ENCODE measurements at regions not wholly inside any gene's neighbourhood (a gene's known extent, or its start where the extent isn't known, plus 50 kb on each side); places are given as distances from the start of the nearest gene placed in this dataset.
A peak's percentile ranks its signal among the peaks of the same experiment; 100 is the strongest.

DNA sequence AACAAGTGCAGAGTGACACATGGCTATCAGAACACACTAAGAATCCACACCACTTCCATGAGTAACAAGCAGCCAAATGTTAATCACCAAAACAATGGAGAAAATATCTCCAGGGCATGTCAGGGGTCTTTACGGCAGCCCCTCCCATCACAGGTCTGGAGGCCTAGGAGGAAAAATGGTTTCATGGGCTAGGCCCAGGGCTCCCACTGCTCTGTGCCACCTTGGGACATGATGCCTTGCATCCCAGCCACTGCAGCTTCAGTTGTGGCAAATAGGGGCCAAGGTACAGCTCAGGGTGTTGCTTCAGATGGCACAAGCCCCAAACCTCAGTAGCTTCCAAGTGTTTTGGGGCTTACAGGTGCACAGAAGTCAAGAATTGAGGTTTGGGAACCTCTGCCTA, 66.6 kb downstream of the NEURL3 start:
- no peak for DNase-seq
- intact Hi-C loops (cut with DNase I): no loop called here

DNA sequence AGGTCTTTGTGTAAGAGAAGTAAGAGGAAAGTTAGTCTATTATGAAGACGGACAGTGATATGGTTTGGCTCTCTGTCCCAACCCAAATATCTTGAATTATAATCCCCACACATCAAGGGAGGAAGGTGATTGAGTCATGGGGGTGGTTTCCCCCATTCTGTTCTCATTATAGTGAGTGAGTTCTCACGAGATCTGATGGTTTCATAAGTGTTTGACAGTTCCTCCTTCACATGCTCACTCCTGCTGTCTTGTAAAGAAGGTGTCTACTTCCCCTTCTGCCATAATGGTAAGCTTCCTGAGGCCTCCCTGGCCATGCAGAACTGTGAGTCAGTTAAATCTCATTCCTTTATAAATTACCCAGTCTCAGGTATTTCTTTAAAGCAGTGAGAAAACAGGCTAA, 67.6 kb downstream of the NEURL3 start:
- no peak for DNase-seq
- intact Hi-C loops (cut with DNase I): no loop called here

DNA sequence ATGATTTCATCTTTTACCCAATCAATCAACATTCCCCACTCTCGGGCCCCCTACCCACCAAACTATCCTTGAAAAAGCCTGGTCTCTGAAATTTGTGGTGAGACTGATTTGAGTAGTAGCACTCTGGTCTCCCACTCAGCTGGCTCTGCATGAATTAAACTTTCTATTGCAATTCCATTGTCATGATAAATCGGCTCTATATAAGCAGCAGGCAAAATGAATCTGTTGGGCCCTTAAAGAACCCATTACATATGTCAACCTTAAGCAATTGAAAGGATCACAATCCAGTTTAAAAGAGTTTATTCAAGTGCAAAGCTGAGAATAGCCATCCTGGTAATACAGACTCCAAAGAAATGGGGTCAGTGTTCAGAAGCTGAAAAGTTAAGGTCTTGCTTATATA, 68.2 kb downstream of the NEURL3 start:
- intact Hi-C loops (cut with DNase I): no loop called here
- DNase-seq: no peak

DNA sequence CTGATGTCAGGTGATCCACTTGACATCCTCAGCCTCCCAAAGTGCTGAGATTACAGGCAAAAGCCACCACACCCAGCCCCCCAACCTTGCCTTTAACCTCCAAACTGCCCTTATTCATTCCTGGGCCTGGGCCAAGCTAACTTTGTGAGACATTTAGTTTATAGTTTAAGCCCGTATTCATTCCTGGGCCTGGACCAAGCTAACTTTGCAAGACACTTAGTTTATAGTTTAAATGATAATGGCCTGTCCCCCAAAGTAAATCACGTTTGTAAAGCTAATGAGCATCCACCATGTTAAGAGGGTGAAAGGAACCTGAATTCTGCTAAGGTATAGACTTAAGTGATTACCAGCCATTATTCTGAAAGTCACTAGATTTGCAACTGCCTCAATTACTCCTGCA, 68.7 kb downstream of the NEURL3 start:
- intact Hi-C loops (cut with DNase I): no loop called here
- DNase-seq: no peak

DNA sequence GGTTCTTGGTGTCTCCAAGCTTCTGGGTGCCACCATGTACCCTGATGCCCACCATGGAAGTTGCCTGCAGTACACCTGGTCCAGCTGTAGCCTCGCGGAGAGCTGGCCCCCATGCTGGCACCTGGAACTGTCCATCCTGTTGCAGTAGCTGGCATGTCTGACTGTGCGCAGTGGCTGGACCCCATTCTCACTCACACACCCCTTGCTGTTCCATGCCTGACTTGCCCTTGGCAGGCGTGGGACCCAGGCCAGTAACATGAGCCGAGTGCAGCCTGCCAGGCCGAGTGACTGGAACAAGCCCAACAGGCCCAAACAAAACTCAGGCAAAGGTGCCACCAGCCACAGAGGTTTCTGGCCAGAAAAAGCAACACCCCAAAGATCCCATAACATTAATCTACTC, 73.8 kb downstream of the NEURL3 start:
- peak in 1 of 42 donors; percentile 5 for DNase-seq
- intact Hi-C loops (cut with DNase I): no loop called here

DNA sequence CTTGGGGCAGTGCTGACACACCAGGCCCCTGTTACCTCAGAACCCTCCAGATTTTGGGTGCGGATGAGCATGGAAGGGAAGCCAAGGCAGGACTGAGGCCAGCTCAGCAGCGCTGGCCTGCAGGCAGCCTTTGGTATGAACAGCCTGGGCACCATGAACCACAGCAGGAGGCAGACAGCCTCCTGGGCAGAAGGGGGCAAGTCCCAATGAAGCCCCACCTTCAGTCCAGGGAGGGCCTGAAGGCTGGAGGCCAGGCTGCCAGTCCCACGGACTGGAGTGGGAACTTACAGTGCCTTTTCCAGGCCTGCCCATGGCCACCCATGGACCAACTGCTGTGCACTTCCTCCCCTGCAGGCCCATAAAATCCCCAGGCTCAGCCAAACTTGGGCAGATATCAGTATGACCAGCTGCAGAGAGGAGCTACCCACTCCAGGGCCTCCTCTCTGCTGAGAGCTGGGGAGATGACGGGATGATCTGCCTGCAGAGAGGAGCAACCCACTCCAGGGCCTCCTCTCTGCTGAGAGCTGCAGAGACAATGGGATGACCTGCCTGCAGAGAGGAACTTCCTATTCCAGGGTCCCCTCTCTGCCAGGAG, 74.7 kb downstream of the NEURL3 start:
- no peak for DNase-seq
- intact Hi-C loops (cut with DNase I): no loop called here

DNA sequence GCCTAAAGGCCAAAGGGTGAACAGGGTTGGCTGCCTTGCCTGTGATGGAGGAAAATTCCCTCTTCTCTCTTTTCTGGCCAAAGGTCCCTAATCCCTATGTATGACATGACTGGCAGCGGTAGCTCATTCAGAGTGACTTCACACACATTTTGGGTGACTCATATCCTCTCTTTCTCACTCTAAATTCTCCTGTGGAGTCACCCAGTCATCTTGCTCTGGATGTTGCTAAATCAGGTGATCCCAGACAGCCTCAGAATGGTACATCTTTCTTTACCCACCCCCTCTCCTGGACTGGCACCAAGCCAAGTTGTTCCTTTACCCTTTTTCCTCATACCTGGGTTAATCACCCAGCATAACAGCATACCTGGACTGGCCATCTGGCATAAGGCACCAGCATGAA, 77.2 kb downstream of the NEURL3 start:
- intact Hi-C loops (cut with DNase I): no loop called here
- no peak for DNase-seq

DNA sequence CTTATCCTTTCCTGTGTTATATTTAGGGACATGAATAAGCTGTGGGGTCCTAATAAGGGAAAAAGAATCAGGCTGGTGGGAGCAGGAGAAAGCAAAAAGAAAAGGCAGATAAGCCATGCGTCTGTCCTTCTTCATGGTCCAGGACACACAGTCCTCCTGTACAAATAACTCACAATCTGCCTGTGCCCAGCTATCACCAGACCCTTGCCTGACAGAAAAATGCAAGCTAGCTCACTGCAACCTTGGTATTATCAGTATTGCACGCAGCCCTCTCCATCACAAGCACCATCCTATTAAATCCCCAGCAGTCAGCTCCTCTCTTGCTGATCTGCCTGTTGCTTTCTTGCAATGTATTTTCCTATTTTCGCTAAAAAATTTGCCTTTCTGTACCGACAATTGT, 78.0 kb downstream of the NEURL3 start:
- DNase-seq: no peak
- intact Hi-C loops (cut with DNase I): no loop called here

DNA sequence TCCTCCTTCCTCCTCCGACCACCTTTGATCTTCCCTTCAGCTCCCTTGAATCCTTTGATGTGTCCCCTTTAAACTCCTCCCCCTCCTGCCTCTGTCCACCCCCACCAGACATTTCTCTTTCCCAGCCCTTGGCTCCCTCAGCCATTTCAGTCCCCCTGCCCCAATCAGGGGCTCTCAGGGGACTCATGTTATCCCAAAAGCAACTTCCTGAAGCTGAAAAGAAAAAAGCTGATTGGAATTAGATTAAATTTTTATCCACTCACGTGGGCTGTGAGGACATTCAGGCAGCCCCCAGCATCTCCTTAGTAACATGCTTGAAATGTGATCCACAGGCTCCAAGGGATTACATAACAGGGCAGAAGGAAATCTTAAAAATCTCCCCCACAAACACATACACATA, 81.3 kb downstream of the NEURL3 start:
- intact Hi-C loops (cut with DNase I): no loop called here
- DNase-seq: no peak

Measured in head of caudate nucleus (tissue), 42 donors.